Calu3 (cell line): ENCODE measurements at regions not wholly inside any gene's neighbourhood (a gene's known extent, or its start where the extent isn't known, plus 50 kb on each side); places are given as distances from the start of the nearest gene placed in this dataset.
"Not testable (repeated sequence)": the region's sequence is repeated elsewhere in the genome, so short reads cannot be mapped to it uniquely, and the experiment has no call there.

ENCODE experiments used
- BruUV-seq: library from RNA; stranded (reverse); fragments of 400-500 nt; replicated peaks from 2 replicates; lab custom pipeline; 2021; lab: Mats Ljungman, UMichigan
- CTCF ChIA-PET: fragments of 300-600 bp; sonication (Branson Sonifier 250); formaldehyde crosslinking; loops from one replicate; lab custom pipeline; 2022; ENCODE audit warnings: antibody characterized with exemption; lab: Charles Lee
- DNase-seq: peaks from one replicate; pipeline ENCODE4 v3.0.0; 2022
- H3K27ac Mint-ChIP-seq: one replicate; pipeline ENCODE4 v1.8.0; 2022; ENCODE audit warnings: mixed read lengths; ENCODE audit not compliant: unreplicated experiment
- H3K27me3 Mint-ChIP-seq: one replicate; pipeline ENCODE4 v1.8.0; 2022; ENCODE audit warnings: mixed read lengths; ENCODE audit not compliant: unreplicated experiment
- H3K36me3 Mint-ChIP-seq: one replicate; pipeline ENCODE4 v1.8.0; 2022; ENCODE audit warnings: mild to moderate bottlenecking, moderate library complexity, mixed read lengths; ENCODE audit not compliant: insufficient read depth, unreplicated experiment
- H3K4me1 Mint-ChIP-seq: one replicate; pipeline ENCODE4 v1.8.0; 2022; ENCODE audit warnings: mild to moderate bottlenecking, low read depth, mixed read lengths; ENCODE audit not compliant: unreplicated experiment
- H3K4me3 Mint-ChIP-seq: one replicate; pipeline ENCODE4 v1.8.0; 2022; ENCODE audit warnings: mild to moderate bottlenecking, low read depth, moderate library complexity, mixed read lengths; ENCODE audit not compliant: unreplicated experiment
- H3K9me3 Mint-ChIP-seq: one replicate; pipeline ENCODE4 v1.8.0; 2022; ENCODE audit warnings: low read depth, mixed read lengths; ENCODE audit not compliant: unreplicated experiment
- CTCF ChIP-seq: fragments of 200-600 bp; IDR thresholded peaks from one replicate; pipeline ENCODE4 v1.8.0; 2022; ENCODE audit warnings: antibody characterized with exemption; ENCODE audit not compliant: unreplicated experiment
- intact Hi-C: fragments of 100-400 bp; cut with micrococcal nuclease; formaldehyde crosslinking; loops from one replicate; pipeline ENCODE4 v1.10.0; 2022; ENCODE audit not compliant: unreplicated experiment

GRCh38 chr1:72997041-72997440 is 714.7 kb upstream of the NEGR1 start:
- Mint-ChIP-seq H3K36me3 (no peaks in the 10 kb centered on the region), H3K27ac (no peak overlapping the region), H3K9me3 (peaks cover 10% of the 10 kb centered on the region), H3K27me3 (no peaks in the 10 kb centered on the region), H3K4me3 (no peak overlapping the region), H3K4me1 (no peaks in the 10 kb centered on the region)
- intact Hi-C loops = no loop called here
- no TSS peak for BruUV-seq
- no peak for TF ChIP-seq CTCF
- DNase-seq = no peak
- CTCF ChIA-PET = no interaction called here

GRCh38 chr1:72987871-72988270 is 705.5 kb upstream of the NEGR1 start:
- H3K27ac Mint-ChIP-seq, H3K4me3 Mint-ChIP-seq, CTCF ChIA-PET, BruUV-seq, intact Hi-C loops, DNase-seq, H3K4me1 Mint-ChIP-seq, H3K27me3 Mint-ChIP-seq, H3K36me3 Mint-ChIP-seq: not testable (repeated sequence)
- H3K9me3 Mint-ChIP-seq = peaks cover 42% of the 10 kb centered on the region

- no peak overlapping the region for H3K4me3 Mint-ChIP-seq
- peaks cover 42% of the 10 kb centered on the region for H3K9me3 Mint-ChIP-seq
- H3K27ac Mint-ChIP-seq = no peak overlapping the region
- H3K36me3 Mint-ChIP-seq = peaks cover 3% of the 10 kb centered on the region
- no peak for DNase-seq
- intact Hi-C loops = no loop called here
- no peak for TF ChIP-seq CTCF
- no peaks in the 10 kb centered on the region for H3K27me3 Mint-ChIP-seq
- no TSS peak for BruUV-seq
- H3K4me1 Mint-ChIP-seq = no peaks in the 10 kb centered on the region
- CTCF ChIA-PET = no interaction called here
These were observed 704.4 kb upstream of the NEGR1 start for GRCh38 chr1:72986591-72987290.

- intact Hi-C loops, H3K27ac Mint-ChIP-seq, H3K4me3 Mint-ChIP-seq, H3K36me3 Mint-ChIP-seq, H3K27me3 Mint-ChIP-seq, H3K4me1 Mint-ChIP-seq, DNase-seq, BruUV-seq, CTCF ChIA-PET: not testable (repeated sequence)
- peaks cover 40% of the 10 kb centered on the region for H3K9me3 Mint-ChIP-seq
These were observed 702.7 kb upstream of the NEGR1 start for GRCh38 chr1:72985024-72985423.

- H3K36me3 Mint-ChIP-seq, H3K27me3 Mint-ChIP-seq, H3K27ac Mint-ChIP-seq, intact Hi-C loops, H3K4me3 Mint-ChIP-seq, DNase-seq, CTCF ChIA-PET, H3K4me1 Mint-ChIP-seq, BruUV-seq: not testable (repeated sequence)
- peaks cover 29% of the 10 kb centered on the region for H3K9me3 Mint-ChIP-seq
These were observed 700.7 kb upstream of the NEGR1 start for GRCh38 chr1:72983011-72983410.

GRCh38 chr1:72969461-72969860 is 687.1 kb upstream of the NEGR1 start:
- H3K27ac Mint-ChIP-seq = no peak overlapping the region
- no peak for TF ChIP-seq CTCF
- H3K9me3 Mint-ChIP-seq = peaks cover 11% of the 10 kb centered on the region
- BruUV-seq = no TSS peak
- H3K4me3 Mint-ChIP-seq = no peak overlapping the region
- H3K4me1 Mint-ChIP-seq = no peaks in the 10 kb centered on the region
- no peaks in the 10 kb centered on the region for H3K27me3 Mint-ChIP-seq
- CTCF ChIA-PET = no interaction called here
- no peak for DNase-seq
- intact Hi-C loops = no loop called here
- no peaks in the 10 kb centered on the region for H3K36me3 Mint-ChIP-seq
